ENCODE measurements at regions not wholly inside any gene's neighbourhood (a gene's known extent, or its start where the extent isn't known, plus 50 kb on each side); places are given as distances from the start of the nearest gene placed in this dataset.

- H4K12ac ChIP-seq (ENCODE audit: low read depth, low read length), result no peak overlapping the region
- H2AK5ac ChIP-seq (ENCODE audit: low read length), result no peak overlapping the region
- H4K8ac ChIP-seq (ENCODE audit: low read depth, low read length), result no peak overlapping the region
- H2AFZ ChIP-seq (ENCODE audit: insufficient read depth, low read length, poor library complexity), result no peak overlapping the region
- no peak overlapping the region for H4K91ac ChIP-seq (ENCODE audit: low read depth, low read length)
- H3K18ac ChIP-seq (ENCODE audit: low read length), result no peak overlapping the region
- H3K9ac ChIP-seq (ENCODE audit: low read length), result no peak overlapping the region
- no CpG with 5 or more reads among the region's 1 CpG for WGBS (ENCODE audit: extremely low coverage, insufficient coverage, insufficient read length)
- H3K9me3 ChIP-seq (ENCODE audit: insufficient read depth, low read depth, low read length), result no peaks in the 10 kb centered on the region
- no peak overlapping the region for H2BK5ac ChIP-seq (ENCODE audit: low read depth, low read length, poor library complexity)
- no peaks in the 10 kb centered on the region for H3K36me3 ChIP-seq (ENCODE audit: control insufficient read depth in 1 of 2, insufficient read depth in 2 of 2, low read length in 2 of 2)
- no peak overlapping the region for H3K23ac ChIP-seq (ENCODE audit: low read length)
- H3K4me1 ChIP-seq (ENCODE audit: control insufficient read depth in 1 of 2, insufficient read depth in 2 of 2, low read length in 2 of 2), result peaks cover 12 to 21% of the 10 kb centered on the region in 2 experiments
- H3K79me1 ChIP-seq (ENCODE audit: low read length), result peaks cover 20% of the 10 kb centered on the region
- no peak overlapping the region for H2BK12ac ChIP-seq (ENCODE audit: low read length)
- H3K4me3 ChIP-seq (ENCODE audit: low read depth, low read length), result no peak overlapping the region
- no peak overlapping the region for H3K27ac ChIP-seq (ENCODE audit: low read depth, low read length)
- H3K4me2 ChIP-seq (ENCODE audit: low read length), result no peak overlapping the region
- no peak for DNase-seq
- no peak overlapping the region for H2BK120ac ChIP-seq (ENCODE audit: insufficient read depth, low read length, poor library complexity)
- H3K27me3 ChIP-seq (ENCODE audit: insufficient read depth, low read length), result no peaks in the 10 kb centered on the region
- H3K79me2 ChIP-seq (ENCODE audit: control insufficient read depth, insufficient read depth, low read length, poor library complexity), result no peaks in the 10 kb centered on the region
- no peak overlapping the region for H3K14ac ChIP-seq (ENCODE audit: low read length)
- no peak overlapping the region for H3K4ac ChIP-seq (ENCODE audit: low read depth, low read length)
Measured at GRCh38 chr2:217715484-217715883, 287.3 kb downstream of the TNS1 start.

DNA sequence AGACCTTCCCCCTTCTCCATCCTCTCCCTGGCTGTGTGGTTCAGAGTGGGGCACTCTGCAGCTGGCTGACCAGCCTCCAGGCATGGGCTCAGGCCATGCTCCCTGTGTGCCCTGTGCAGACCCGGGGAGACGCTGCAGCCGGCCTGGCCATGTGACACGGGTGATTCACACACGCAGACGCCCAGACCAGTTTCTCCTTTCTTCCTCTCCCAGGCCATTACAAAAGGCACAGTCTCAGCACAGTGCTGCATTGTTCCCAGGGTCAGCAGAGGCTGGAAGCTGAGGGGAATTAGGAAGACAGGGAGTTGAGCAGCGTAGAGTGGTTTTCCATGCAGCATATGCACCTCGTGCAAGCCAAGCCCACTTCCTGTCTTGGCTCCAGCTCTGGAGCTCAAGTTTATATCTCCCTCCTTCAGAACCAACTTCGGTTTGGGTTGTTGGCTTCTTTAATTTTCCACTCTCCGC, 288.5 kb downstream of the TNS1 start:
- Histone ChIP-seq H3K79me2 (ENCODE audit: control insufficient read depth, insufficient read depth, low read length, poor library complexity) (no peaks in the 10 kb centered on the region), H3K14ac (ENCODE audit: low read length) (peak overlapping the region; percentile 65), H3K4me2 (ENCODE audit: low read length) (no peak overlapping the region), H3K18ac (ENCODE audit: low read length) (peak overlapping the region; percentile 75), H4K91ac (ENCODE audit: low read depth, low read length) (peak overlapping the region; percentile 93), H2BK120ac (ENCODE audit: insufficient read depth, low read length, poor library complexity) (peak overlapping the region; percentile 91), H2BK12ac (ENCODE audit: low read length) (peak overlapping the region; percentile 80), H2AK5ac (ENCODE audit: low read length) (peak overlapping the region; percentile 61), H3K23ac (ENCODE audit: low read length) (no peak overlapping the region), H4K8ac (ENCODE audit: low read depth, low read length) (peak overlapping the region; percentile 77), H3K9me3 (ENCODE audit: insufficient read depth, low read depth, low read length) (peaks cover 2% of the 10 kb centered on the region), H3K4me3 (ENCODE audit: low read depth, low read length) (no peak overlapping the region), H3K9ac (ENCODE audit: low read length) (no peak overlapping the region), H3K79me1 (ENCODE audit: low read length) (peaks cover 22% of the 10 kb centered on the region), H2AFZ (ENCODE audit: insufficient read depth, low read length, poor library complexity) (peak overlapping the region; percentile 11), H3K27ac (ENCODE audit: low read depth, low read length) (peak overlapping the region; percentile 43), H2BK5ac (ENCODE audit: low read depth, low read length, poor library complexity) (peak overlapping the region; percentile 81), H3K4me1 (ENCODE audit: control insufficient read depth in 1 of 2, insufficient read depth in 2 of 2, low read length in 2 of 2) (peaks cover 20 to 31% of the 10 kb centered on the region in 2 experiments), H4K12ac (ENCODE audit: low read depth, low read length) (no peak overlapping the region), H3K36me3 (ENCODE audit: control insufficient read depth in 1 of 2, insufficient read depth in 2 of 2, low read length in 2 of 2) (no peaks in the 10 kb centered on the region), H3K4ac (ENCODE audit: low read depth, low read length) (peak overlapping the region; percentile 66), H3K27me3 (ENCODE audit: insufficient read depth, low read length) (no peaks in the 10 kb centered on the region)
- no CpG with 5 or more reads among the region's 10 CpGs for WGBS (ENCODE audit: extremely low coverage, insufficient coverage, insufficient read length)
- DNase-seq, result no peak

DNA sequence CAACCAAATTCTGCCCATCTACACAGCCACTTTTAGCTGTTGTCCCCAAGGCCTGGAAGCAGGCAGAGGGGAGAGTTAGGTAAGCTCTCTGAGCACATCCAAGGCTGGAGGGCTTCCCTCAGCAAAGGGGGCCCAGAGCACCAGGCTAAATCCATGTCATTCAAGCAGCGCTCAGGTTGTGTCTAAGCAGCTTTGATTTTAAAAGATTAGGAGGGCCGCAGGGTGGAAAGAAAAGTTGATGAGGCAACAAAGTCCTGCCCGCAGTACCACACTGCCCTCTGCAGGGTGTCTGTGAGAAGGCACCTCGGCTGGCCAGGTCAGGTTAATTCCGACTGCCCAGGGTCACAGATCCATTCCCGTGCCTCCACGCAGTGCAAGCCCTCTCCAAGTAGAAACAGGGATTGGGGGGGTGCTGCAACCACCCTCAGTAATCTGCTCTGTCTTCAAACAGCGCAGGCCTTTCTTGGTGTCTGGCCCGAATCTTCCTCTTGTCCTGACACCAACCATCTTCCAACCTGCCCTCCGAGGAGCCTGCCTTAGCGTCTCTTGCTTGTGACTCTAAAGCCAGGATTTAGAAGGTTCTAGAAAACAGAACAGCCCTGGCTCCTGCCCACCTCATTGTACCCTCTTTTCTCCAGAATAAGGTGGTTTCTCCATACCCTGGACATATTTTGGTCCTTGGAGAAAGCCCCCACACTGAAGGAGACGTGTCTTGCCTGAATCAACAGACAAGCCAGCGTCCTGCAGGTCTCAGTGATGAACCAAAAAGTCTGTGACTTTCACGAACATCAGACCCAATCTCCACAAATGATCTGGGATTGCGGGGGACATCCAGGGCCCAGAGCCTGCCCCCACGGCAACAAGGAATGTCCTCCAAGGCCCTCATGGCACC, 289.2 kb downstream of the TNS1 start:
- Histone ChIP-seq H3K36me3 (ENCODE audit: control insufficient read depth in 1 of 2, insufficient read depth in 2 of 2, low read length in 2 of 2) (no peaks in the 10 kb centered on the region), H3K14ac (ENCODE audit: low read length) (peak overlapping the region; percentile 65), H3K4me2 (ENCODE audit: low read length) (no peak overlapping the region), H3K27ac (ENCODE audit: low read depth, low read length) (peak overlapping the region; percentile 43), H3K4ac (ENCODE audit: low read depth, low read length) (peak overlapping the region; percentile 66), H4K8ac (ENCODE audit: low read depth, low read length) (peak overlapping the region; percentile 77), H2BK12ac (ENCODE audit: low read length) (peak overlapping the region; percentile 94), H3K18ac (ENCODE audit: low read length) (peak overlapping the region; percentile 75), H3K4me1 (ENCODE audit: control insufficient read depth in 1 of 2, insufficient read depth in 2 of 2, low read length in 2 of 2) (peaks cover 20 to 31% of the 10 kb centered on the region in 2 experiments), H4K91ac (ENCODE audit: low read depth, low read length) (peak overlapping the region; percentile 93), H3K9ac (ENCODE audit: low read length) (no peak overlapping the region), H3K4me3 (ENCODE audit: low read depth, low read length) (no peak overlapping the region), H3K9me3 (ENCODE audit: insufficient read depth, low read depth, low read length) (peaks cover 2% of the 10 kb centered on the region), H3K79me1 (ENCODE audit: low read length) (peaks cover 22% of the 10 kb centered on the region), H3K27me3 (ENCODE audit: insufficient read depth, low read length) (no peaks in the 10 kb centered on the region), H3K23ac (ENCODE audit: low read length) (no peak overlapping the region), H2BK120ac (ENCODE audit: insufficient read depth, low read length, poor library complexity) (peak overlapping the region; percentile 91), H2AFZ (ENCODE audit: insufficient read depth, low read length, poor library complexity) (peak overlapping the region; percentile 11), H4K12ac (ENCODE audit: low read depth, low read length) (no peak overlapping the region), H2BK5ac (ENCODE audit: low read depth, low read length, poor library complexity) (peak overlapping the region; percentile 81), H3K79me2 (ENCODE audit: control insufficient read depth, insufficient read depth, low read length, poor library complexity) (no peaks in the 10 kb centered on the region), H2AK5ac (ENCODE audit: low read length) (peak overlapping the region; percentile 61)
- DNase-seq, result peak; percentile 58 to 90
- no CpG with 5 or more reads among the region's 16 CpGs for WGBS (ENCODE audit: extremely low coverage, insufficient coverage, insufficient read length)

DNA sequence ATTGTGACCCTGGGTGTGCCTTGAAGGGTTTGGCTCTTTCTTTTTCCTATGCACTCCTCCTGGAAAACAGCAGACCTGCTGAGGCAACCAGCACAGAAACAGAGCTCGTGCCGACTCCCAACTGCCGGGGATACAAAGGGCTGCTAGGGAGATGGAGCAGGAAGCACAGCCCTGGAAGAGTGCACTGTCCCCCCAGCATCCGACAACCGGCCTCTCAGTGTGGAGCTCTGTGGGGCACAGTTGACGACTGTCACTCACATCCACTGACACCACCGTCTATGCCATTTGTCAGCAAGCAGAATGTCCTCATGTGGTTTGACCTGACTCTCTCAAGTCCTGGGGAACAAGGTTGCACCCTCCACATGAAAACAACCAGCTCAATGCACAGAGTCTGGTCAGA, 290.4 kb downstream of the TNS1 start:
- H3K9me3 ChIP-seq (ENCODE audit: insufficient read depth, low read depth, low read length), result peaks cover 2% of the 10 kb centered on the region
- no peaks in the 10 kb centered on the region for H3K36me3 ChIP-seq (ENCODE audit: control insufficient read depth in 1 of 2, insufficient read depth in 2 of 2, low read length in 2 of 2)

More for the DNA sequence above, 290.4 kb downstream of the TNS1 start:
- Histone ChIP-seq H2AFZ (ENCODE audit: insufficient read depth, low read length, poor library complexity) (no peak overlapping the region), H3K79me2 (ENCODE audit: control insufficient read depth, insufficient read depth, low read length, poor library complexity) (no peaks in the 10 kb centered on the region), H2BK12ac (ENCODE audit: low read length) (peak overlapping the region; percentile 94), H3K18ac (ENCODE audit: low read length) (no peak overlapping the region), H4K91ac (ENCODE audit: low read depth, low read length) (peak overlapping the region; percentile 90), H2BK5ac (ENCODE audit: low read depth, low read length, poor library complexity) (no peak overlapping the region), H3K4ac (ENCODE audit: low read depth, low read length) (no peak overlapping the region), H4K12ac (ENCODE audit: low read depth, low read length) (no peak overlapping the region), H3K9ac (ENCODE audit: low read length) (no peak overlapping the region), H3K23ac (ENCODE audit: low read length) (no peak overlapping the region), H3K14ac (ENCODE audit: low read length) (peak overlapping the region; percentile 60), H2AK5ac (ENCODE audit: low read length) (peak overlapping the region; percentile 5), H2BK120ac (ENCODE audit: insufficient read depth, low read length, poor library complexity) (peak overlapping the region; percentile 69), H3K4me1 (ENCODE audit: control insufficient read depth in 1 of 2, insufficient read depth in 2 of 2, low read length in 2 of 2) (peaks cover 20 to 31% of the 10 kb centered on the region in 2 experiments), H4K8ac (ENCODE audit: low read depth, low read length) (no peak overlapping the region), H3K27me3 (ENCODE audit: insufficient read depth, low read length) (no peaks in the 10 kb centered on the region), H3K4me3 (ENCODE audit: low read depth, low read length) (no peak overlapping the region), H3K27ac (ENCODE audit: low read depth, low read length) (no peak overlapping the region), H3K4me2 (ENCODE audit: low read length) (no peak overlapping the region), H3K79me1 (ENCODE audit: low read length) (peaks cover 22% of the 10 kb centered on the region)
- WGBS (ENCODE audit: extremely low coverage, insufficient coverage, insufficient read length), result no CpG with 5 or more reads among the region's 7 CpGs
- DNase-seq, result no peak
